BE2C (cell line): ENCODE measurements at regions not wholly inside any gene's neighbourhood (a gene's known extent, or its start where the extent isn't known, plus 50 kb on each side); places are given as distances from the start of the nearest gene placed in this dataset.

Experiments
- DNase-seq: peaks from one replicate; pipeline ENCODE4 v3.0.0-alpha.2; 2020
- H3K27me3 ChIP-seq: fragments of 250-450 bp; sonication (Bioruptor Pico); 2 replicates; pipeline ENCODE4 v1.5.1; 2020; ENCODE audit warnings: mild to moderate bottlenecking
- H3K36me3 ChIP-seq: fragments of 250-450 bp; sonication (Bioruptor Pico); 2 replicates; pipeline ENCODE4 v1.5.1; 2020; ENCODE audit warnings: mild to moderate bottlenecking
- H3K4me1 ChIP-seq: fragments of 250-450 bp; sonication (Bioruptor Pico); 2 replicates; pipeline ENCODE4 v1.5.1; 2020
- H3K4me3 ChIP-seq: 2 replicates; pipeline ENCODE4 v1.5.1; 2011; ENCODE audit warnings: low read depth, low read length
- H3K9me3 ChIP-seq: fragments of 250-450 bp; sonication (Bioruptor Pico); 2 replicates; pipeline ENCODE4 v1.5.1; 2020
- CTCF ChIP-seq: IDR thresholded peaks from 2 replicates; pipeline ENCODE4 v1.5.1; 2012; ENCODE audit warnings: mild to moderate bottlenecking, low read depth, low read length

DNA sequence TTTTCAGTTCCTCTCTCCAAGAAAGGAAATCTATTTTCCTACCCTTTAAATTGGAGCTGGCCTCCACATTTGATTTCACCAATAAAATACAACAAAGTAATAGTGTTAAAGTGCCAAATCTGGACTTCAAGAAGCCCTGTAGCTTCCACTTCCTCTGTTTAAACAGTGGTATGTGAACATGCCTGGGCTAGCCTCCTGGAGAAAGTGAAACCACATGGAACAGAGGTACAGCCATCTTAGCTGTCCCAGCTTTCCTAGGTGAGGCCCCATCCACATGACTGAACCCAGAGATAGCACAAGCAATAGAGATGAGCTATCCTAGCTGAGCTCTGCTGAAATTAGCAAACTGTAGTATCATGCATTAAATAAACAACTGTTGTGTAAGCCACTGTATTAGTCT is 131.8 kb upstream of the VCX start:
- Histone ChIP-seq H3K27me3 (no peaks in the 10 kb centered on the region), H3K36me3 (no peaks in the 10 kb centered on the region), H3K9me3 (no peaks in the 10 kb centered on the region), H3K4me1 (no peaks in the 10 kb centered on the region), H3K4me3 (no peak overlapping the region)
- no peak for DNase-seq
- TF ChIP-seq CTCF: no peak

DNA sequence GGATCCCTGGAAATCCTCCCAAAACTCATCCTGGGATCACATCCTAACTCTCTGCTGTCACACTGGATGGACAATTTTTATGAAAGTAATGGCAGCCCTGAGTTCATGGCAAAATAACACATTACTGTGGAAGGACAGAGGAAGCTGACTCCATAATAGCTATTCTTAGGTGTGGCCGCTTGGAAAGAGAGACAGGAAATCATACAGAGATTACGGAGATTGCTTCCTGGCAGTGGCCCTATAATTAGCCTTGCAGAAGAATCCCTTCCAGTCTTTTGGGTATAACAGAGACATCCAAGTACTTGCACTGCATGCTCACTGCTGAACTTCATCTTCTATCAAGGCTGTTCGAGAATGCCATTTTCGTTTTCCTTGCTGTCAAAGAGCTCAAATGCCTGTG is 133.1 kb upstream of the VCX start:
- no peak for DNase-seq
- Histone ChIP-seq H3K27me3 (no peaks in the 10 kb centered on the region), H3K4me1 (no peaks in the 10 kb centered on the region), H3K4me3 (no peak overlapping the region), H3K9me3 (no peaks in the 10 kb centered on the region), H3K36me3 (no peaks in the 10 kb centered on the region)
- no peak for TF ChIP-seq CTCF

- Histone ChIP-seq H3K4me1 (no peaks in the 10 kb centered on the region), H3K9me3 (no peaks in the 10 kb centered on the region), H3K36me3 (no peaks in the 10 kb centered on the region), H3K4me3 (no peak overlapping the region), H3K27me3 (no peaks in the 10 kb centered on the region)
- no peak for TF ChIP-seq CTCF
- no peak for DNase-seq
These were observed 136.9 kb upstream of the VCX start for GRCh38 chrX:7706032-7706431.

DNA sequence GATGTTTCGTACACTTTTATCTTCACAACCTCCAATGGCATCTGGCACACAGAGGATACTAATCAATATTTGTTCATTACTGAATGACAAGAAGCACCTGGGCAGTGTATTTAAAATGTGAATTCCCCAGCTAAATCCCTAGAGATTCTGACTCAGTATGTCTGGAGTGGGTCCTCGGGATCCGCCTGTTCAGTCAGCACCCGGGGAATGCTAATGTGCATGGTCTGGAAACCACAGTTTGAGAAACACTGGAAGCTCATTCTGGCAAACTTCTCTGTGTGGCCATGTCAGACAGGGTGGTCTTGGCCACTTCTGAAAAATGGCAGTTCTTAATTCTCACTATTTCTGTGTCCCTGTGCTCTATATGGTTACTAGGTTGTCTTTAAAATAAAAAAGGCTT is 138.8 kb upstream of the VCX start:
- H3K4me3 ChIP-seq: no peak overlapping the region
- DNase-seq: no peak
- no peaks in the 10 kb centered on the region for H3K4me1 ChIP-seq
- TF ChIP-seq CTCF: no peak
- no peaks in the 10 kb centered on the region for H3K9me3 ChIP-seq
- H3K36me3 ChIP-seq: no peaks in the 10 kb centered on the region
- H3K27me3 ChIP-seq: no peaks in the 10 kb centered on the region

DNA sequence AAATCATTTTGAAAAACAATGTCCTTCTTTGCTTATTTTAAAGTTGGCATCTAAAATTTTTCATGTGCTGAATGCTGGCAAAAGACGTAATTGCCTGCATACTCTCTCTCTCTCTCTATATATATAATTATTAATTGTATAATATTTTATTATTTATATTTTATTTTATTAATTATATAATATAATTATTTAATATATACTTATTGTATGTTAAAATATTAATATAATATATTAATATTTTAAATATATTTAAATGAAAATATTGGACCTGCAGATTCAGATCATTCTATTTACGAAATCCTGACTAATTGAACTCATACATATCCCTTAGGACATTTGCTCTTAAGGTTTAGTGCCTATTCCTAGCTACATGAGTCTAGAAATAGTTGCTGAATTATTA is 144.7 kb upstream of the VCX start:
- no peak for DNase-seq
- Histone ChIP-seq H3K4me3 (no peak overlapping the region), H3K9me3 (no peaks in the 10 kb centered on the region), H3K27me3 (no peaks in the 10 kb centered on the region), H3K36me3 (no peaks in the 10 kb centered on the region), H3K4me1 (no peaks in the 10 kb centered on the region)
- TF ChIP-seq CTCF: no peak

DNA sequence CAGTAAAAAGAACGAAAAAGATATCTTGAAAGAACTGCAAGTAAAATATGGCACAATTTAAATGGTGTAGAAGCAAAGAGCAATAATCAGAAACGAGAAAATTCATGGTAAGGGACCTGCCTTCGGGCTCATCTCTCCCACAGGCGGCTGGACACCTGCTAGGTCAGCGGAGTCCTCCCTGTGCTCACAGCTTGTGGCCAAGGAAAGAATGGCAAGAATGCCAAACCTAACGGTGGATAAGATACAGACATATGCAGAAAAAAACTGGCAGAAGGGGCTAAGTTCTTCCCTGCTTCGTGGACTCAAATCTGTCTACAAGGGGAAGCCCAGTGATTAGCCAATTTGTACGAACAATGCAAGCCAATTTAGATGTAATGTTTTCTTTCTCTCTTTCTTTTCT is 152.1 kb upstream of the VCX start:
- Histone ChIP-seq H3K36me3 (no peaks in the 10 kb centered on the region), H3K27me3 (no peaks in the 10 kb centered on the region), H3K9me3 (no peaks in the 10 kb centered on the region), H3K4me1 (no peaks in the 10 kb centered on the region), H3K4me3 (no peak overlapping the region)
- no peak for TF ChIP-seq CTCF
- DNase-seq: no peak
